RWPE2 (cell line): ENCODE measurements at regions not wholly inside any gene's neighbourhood (a gene's known extent, or its start where the extent isn't known, plus 50 kb on each side); places are given as distances from the start of the nearest gene placed in this dataset.

ENCODE experiments used
- ATAC-seq: fragments of 200-7000 bp; cut with Tn5 transposase; 3 replicates; pipeline ENCODE4 v1.9.1; 2021; ENCODE audit warnings: low read depth
- DNase-seq: peaks from one replicate; pipeline ENCODE4 v3.0.0-alpha.2; 2020; ENCODE audit warnings: low spot score
- H3K27ac ChIP-seq: fragments of 450-650 bp; 2 replicates; pipeline ENCODE4 v1.5.1; 2017; ENCODE audit warnings: mild to moderate bottlenecking; ENCODE audit not compliant: poor library complexity, severe bottlenecking
- H3K27me3 ChIP-seq: fragments of 250-450 bp; sonication (Bioruptor Pico); 2 replicates; pipeline ENCODE4 v1.5.1; 2021; ENCODE audit warnings: mild to moderate bottlenecking, moderate library complexity; ENCODE audit not compliant: insufficient read depth, poor library complexity, severe bottlenecking
- H3K36me3 ChIP-seq: fragments of 250-450 bp; sonication (Bioruptor Pico); 2 replicates; pipeline ENCODE4 v1.5.1; 2020; ENCODE audit warnings: low read depth, mild to moderate bottlenecking, moderate library complexity
- H3K4me1 ChIP-seq: fragments of 250-450 bp; sonication (Bioruptor Pico); 2 replicates; pipeline ENCODE4 v1.5.1; 2021; ENCODE audit warnings: mild to moderate bottlenecking, moderate library complexity; ENCODE audit not compliant: insufficient read depth, poor library complexity, severe bottlenecking
- H3K4me3 ChIP-seq: fragments of 250-450 bp; sonication (Bioruptor Pico); 2 replicates; pipeline ENCODE4 v1.5.1; 2021; ENCODE audit warnings: mild to moderate bottlenecking, moderate library complexity; ENCODE audit not compliant: severe bottlenecking
- H3K9me3 ChIP-seq: fragments of 250-450 bp; sonication (Bioruptor Pico); 2 replicates; pipeline ENCODE4 v1.5.1; 2021; ENCODE audit warnings: mild to moderate bottlenecking, moderate library complexity; ENCODE audit not compliant: severe bottlenecking
- TF ChIP-seq, protein P1 (sequence below): fragments of 450-650 bp; IDR thresholded peaks from one replicate; pipeline ENCODE4 v1.5.1; 2017; ENCODE audit warnings: mild to moderate bottlenecking, moderate library complexity; ENCODE audit not compliant: poor library complexity, severe bottlenecking

GRCh38 chr2:200184748-200185627 lies 121.5 kb upstream of the SPATS2L start:
- Histone ChIP-seq H3K36me3 (no peaks in the 10 kb centered on the region), H3K27ac (no peak overlapping the region)

GRCh38 chr2:200185628-200186000 lies 120.9 kb upstream of the SPATS2L start:
- Histone ChIP-seq H3K27me3 (no peaks in the 10 kb centered on the region), H3K9me3 (no peaks in the 10 kb centered on the region), H3K27ac (no peak overlapping the region), H3K4me1 (no peaks in the 10 kb centered on the region), H3K4me3 (no peak overlapping the region), H3K36me3 (no peaks in the 10 kb centered on the region)
- ATAC-seq (no peak), DNase-seq (no peak)
- TF ChIP-seq, protein P1, sequence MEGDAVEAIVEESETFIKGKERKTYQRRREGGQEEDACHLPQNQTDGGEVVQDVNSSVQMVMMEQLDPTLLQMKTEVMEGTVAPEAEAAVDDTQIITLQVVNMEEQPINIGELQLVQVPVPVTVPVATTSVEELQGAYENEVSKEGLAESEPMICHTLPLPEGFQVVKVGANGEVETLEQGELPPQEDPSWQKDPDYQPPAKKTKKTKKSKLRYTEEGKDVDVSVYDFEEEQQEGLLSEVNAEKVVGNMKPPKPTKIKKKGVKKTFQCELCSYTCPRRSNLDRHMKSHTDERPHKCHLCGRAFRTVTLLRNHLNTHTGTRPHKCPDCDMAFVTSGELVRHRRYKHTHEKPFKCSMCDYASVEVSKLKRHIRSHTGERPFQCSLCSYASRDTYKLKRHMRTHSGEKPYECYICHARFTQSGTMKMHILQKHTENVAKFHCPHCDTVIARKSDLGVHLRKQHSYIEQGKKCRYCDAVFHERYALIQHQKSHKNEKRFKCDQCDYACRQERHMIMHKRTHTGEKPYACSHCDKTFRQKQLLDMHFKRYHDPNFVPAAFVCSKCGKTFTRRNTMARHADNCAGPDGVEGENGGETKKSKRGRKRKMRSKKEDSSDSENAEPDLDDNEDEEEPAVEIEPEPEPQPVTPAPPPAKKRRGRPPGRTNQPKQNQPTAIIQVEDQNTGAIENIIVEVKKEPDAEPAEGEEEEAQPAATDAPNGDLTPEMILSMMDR: no peak

More at GRCh38 chr2:200184748-200185627, 121.5 kb upstream of the SPATS2L start:
- Histone ChIP-seq H3K27me3 (no peaks in the 10 kb centered on the region), H3K4me3 (no peak overlapping the region), H3K4me1 (no peaks in the 10 kb centered on the region), H3K9me3 (no peaks in the 10 kb centered on the region)
- TF ChIP-seq, protein P1: no peak
- no peak for ATAC-seq
- no peak for DNase-seq

DNA sequence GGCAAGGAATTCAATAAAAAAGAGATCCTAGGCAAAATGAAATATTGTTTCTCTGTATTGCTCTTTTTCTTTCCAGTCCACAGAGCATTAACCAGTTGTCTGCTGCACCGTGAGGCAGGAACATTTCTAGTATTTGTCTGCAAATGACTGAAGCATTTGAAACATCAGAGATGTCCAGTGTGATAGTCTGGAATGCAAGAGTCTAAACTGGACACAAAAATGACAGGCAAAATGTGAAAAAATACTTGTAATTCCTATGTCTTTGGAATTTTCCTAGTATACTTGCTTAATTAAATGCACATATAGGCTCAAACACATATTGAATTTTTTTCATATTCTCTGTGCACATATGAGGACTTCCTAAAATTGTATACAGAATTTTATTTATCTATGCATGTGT lies 120.5 kb upstream of the SPATS2L start:
- Histone ChIP-seq H3K4me3 (no peak overlapping the region), H3K4me1 (no peaks in the 10 kb centered on the region), H3K36me3 (no peaks in the 10 kb centered on the region), H3K27ac (no peak overlapping the region), H3K9me3 (no peaks in the 10 kb centered on the region), H3K27me3 (no peaks in the 10 kb centered on the region)
- no peak for ATAC-seq
- no peak for DNase-seq
- TF ChIP-seq, protein P1: no peak

- H3K27me3 ChIP-seq: no peaks in the 10 kb centered on the region
- no peak overlapping the region for H3K27ac ChIP-seq
- DNase-seq (no peak), ATAC-seq (no peak)
- TF ChIP-seq, protein P1: no peak
- no peak overlapping the region for H3K4me3 ChIP-seq
- H3K9me3 ChIP-seq: no peaks in the 10 kb centered on the region
- H3K4me1 ChIP-seq: no peaks in the 10 kb centered on the region
- H3K36me3 ChIP-seq: no peaks in the 10 kb centered on the region
These were observed 117.6 kb upstream of the SPATS2L start for GRCh38 chr2:200188876-200189275.

DNA sequence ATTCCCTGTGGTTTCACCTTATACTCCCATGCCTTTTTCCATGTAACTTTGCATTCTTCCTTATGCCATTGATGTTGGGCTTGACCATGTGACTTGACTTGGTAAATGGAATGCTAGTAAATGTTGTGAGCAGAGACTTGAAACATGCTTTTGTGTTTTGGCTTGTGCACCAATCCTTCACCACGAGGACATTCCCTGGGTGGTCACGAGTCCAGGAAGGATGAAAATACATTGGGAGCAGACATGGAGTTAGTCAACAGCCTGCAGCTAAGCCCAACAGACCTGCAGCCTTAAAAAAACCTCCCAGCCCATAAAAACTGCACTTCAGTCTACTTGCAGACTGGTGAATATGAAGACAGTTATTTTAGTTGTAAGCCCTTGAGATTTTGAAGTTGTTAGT lies 116.5 kb upstream of the SPATS2L start:
- TF ChIP-seq, protein P1: no peak
- Histone ChIP-seq H3K27ac (no peak overlapping the region), H3K36me3 (no peaks in the 10 kb centered on the region), H3K4me1 (no peaks in the 10 kb centered on the region), H3K27me3 (no peaks in the 10 kb centered on the region), H3K4me3 (no peak overlapping the region), H3K9me3 (no peaks in the 10 kb centered on the region)
- DNase-seq (no peak), ATAC-seq (no peak)
